HUES6 (cell line): ENCODE measurements at regions not wholly inside any gene's neighbourhood (a gene's known extent, or its start where the extent isn't known, plus 50 kb on each side); places are given as distances from the start of the nearest gene placed in this dataset.

ENCODE experiments used
- H3K27ac ChIP-seq: 2 replicates; pipeline ENCODE4 v1.7.0; 2013; ENCODE audit warnings: low read depth, mild to moderate bottlenecking, low read length, inconsistent platforms
- H3K27me3 ChIP-seq: 2 replicates; pipeline ENCODE4 v1.6.1; 2013; ENCODE audit warnings: low read length; ENCODE audit not compliant: control insufficient read depth, insufficient read depth
- H3K36me3 ChIP-seq: 2 replicates; pipeline ENCODE4 v1.6.1; 2013; ENCODE audit warnings: low read length; ENCODE audit not compliant: control insufficient read depth, insufficient read depth
- H3K4me1 ChIP-seq: 2 replicates; pipeline ENCODE4 v1.6.1; 2013; ENCODE audit warnings: low read length; ENCODE audit not compliant: control insufficient read depth, insufficient read depth
- H3K4me3 ChIP-seq: 2 replicates; pipeline ENCODE4 v1.5.1; 2013; ENCODE audit warnings: low read depth, low read length
- H3K9ac ChIP-seq: one replicate; pipeline ENCODE4 v1.6.1; 2013; ENCODE audit warnings: mild to moderate bottlenecking, low read length
- H3K9me3 ChIP-seq: 2 replicates; pipeline ENCODE4 v1.6.1; 2013; ENCODE audit warnings: low read depth, low read length; ENCODE audit not compliant: control insufficient read depth, insufficient read depth

DNA sequence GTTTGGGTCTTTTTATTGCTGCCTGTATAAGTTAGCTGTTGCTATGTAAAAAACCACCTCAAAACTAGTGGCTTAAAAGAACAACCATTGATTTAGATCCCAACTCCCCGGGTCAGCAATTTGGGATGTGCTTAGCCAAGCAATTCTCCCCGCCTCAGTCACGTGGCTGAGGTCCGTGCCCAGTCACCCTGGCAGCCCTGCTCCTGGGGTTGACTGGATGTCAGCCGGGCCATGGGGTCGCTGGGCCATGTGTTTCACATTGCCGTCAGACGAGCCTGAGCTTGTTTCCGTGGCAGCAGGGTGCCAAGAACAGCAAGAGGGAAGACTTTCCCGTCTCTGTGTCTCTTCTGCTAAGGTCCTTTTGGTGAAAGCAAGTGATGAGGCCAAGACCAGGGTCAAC, 345.7 kb upstream of the FAT1 start:
- Histone ChIP-seq H3K9me3 (no peaks in the 10 kb centered on the region), H3K4me3 (no peak overlapping the region), H3K27ac (no peak overlapping the region)

GRCh38 chr4:187070158-187070557, 346.5 kb upstream of the FAT1 start:
- no peaks in the 10 kb centered on the region for H3K27me3 ChIP-seq
- H3K27ac ChIP-seq: no peak overlapping the region
- H3K9me3 ChIP-seq: no peaks in the 10 kb centered on the region
- H3K4me1 ChIP-seq: peaks cover 20% of the 10 kb centered on the region
- no peak overlapping the region for H3K9ac ChIP-seq
- H3K36me3 ChIP-seq: no peaks in the 10 kb centered on the region
- H3K4me3 ChIP-seq: no peak overlapping the region

More for the DNA sequence above, 345.7 kb upstream of the FAT1 start:
- Histone ChIP-seq H3K4me1 (peaks cover 20% of the 10 kb centered on the region), H3K36me3 (no peaks in the 10 kb centered on the region), H3K9ac (no peak overlapping the region), H3K27me3 (no peaks in the 10 kb centered on the region)

DNA sequence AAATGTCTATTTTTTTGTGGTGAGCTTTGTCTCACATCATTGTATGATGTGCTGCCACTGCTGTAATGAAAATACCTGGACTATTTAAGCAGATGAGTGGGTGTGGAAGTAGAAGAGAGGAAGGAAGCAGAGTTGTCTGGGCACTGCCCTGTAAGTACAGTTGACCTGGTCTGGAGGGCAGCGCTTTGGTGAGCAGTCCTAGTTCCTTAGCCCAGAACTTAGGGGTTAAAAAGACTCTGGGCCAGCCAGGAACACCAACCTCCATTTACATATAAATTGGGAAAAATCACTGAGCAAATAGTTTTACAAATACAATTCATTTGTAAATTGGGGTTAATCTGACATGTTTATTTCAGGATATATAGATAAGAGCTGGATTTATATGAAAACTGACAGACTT, 347.1 kb upstream of the FAT1 start:
- no peaks in the 10 kb centered on the region for H3K27me3 ChIP-seq
- H3K27ac ChIP-seq: no peak overlapping the region
- peaks cover 18% of the 10 kb centered on the region for H3K4me1 ChIP-seq
- no peak overlapping the region for H3K4me3 ChIP-seq
- no peak overlapping the region for H3K9ac ChIP-seq
- H3K9me3 ChIP-seq: no peaks in the 10 kb centered on the region
- H3K36me3 ChIP-seq: no peaks in the 10 kb centered on the region

DNA sequence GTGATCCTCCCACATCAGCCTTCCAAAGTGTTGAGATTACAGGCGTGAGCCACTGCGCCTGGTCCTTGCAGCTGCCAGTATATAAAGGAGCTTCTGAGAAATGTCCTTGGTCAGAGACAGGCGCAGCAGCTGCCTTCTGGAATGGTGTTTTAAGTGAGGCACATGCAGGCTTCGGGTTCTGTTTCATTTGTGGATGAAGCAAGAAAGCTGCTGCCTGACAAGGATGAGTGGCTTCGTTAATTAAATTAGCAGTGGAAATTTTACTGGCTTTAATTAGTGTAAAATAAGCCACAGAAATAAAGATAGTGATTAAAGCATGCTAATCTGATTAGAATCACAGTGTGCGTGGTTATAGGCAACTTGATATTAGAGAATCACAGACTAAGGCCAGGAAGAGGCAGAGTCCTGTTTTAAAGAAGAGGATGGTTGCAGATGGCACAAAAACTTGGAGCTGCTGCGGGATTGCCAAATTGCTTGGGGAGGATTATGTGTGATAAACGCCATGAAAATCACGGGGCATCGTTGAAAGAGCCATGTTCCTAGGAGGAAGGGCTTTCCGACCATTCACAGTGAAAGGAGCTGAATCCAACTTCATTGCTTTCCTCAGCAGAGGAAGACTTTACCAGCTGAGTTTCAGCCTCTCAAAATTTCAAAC, 348.4 kb upstream of the FAT1 start:
- Histone ChIP-seq H3K9ac (no peak overlapping the region), H3K4me1 (peaks cover 18% of the 10 kb centered on the region), H3K36me3 (no peaks in the 10 kb centered on the region), H3K9me3 (no peaks in the 10 kb centered on the region), H3K27ac (no peak overlapping the region), H3K4me3 (no peak overlapping the region), H3K27me3 (no peaks in the 10 kb centered on the region)

GRCh38 chr4:187073820-187074219, 350.2 kb upstream of the FAT1 start:
- Histone ChIP-seq H3K27me3 (no peaks in the 10 kb centered on the region), H3K27ac (no peak overlapping the region), H3K4me3 (no peak overlapping the region), H3K9ac (no peak overlapping the region), H3K36me3 (no peaks in the 10 kb centered on the region), H3K9me3 (no peaks in the 10 kb centered on the region), H3K4me1 (peaks cover 27% of the 10 kb centered on the region)

- Histone ChIP-seq H3K27me3 (no peaks in the 10 kb centered on the region), H3K4me1 (peaks cover 25% of the 10 kb centered on the region)
Measured at GRCh38 chr4:187075514-187075913, 351.9 kb upstream of the FAT1 start.

GRCh38 chr4:187077744-187078401, 354.2 kb upstream of the FAT1 start:
- no peak overlapping the region for H3K27ac ChIP-seq
- no peak overlapping the region for H3K4me3 ChIP-seq
- peaks cover 11% of the 10 kb centered on the region; the same call in 1 of the 2 replicates for H3K4me1 ChIP-seq
- no peaks in the 10 kb centered on the region for H3K9me3 ChIP-seq
- H3K36me3 ChIP-seq: no peaks in the 10 kb centered on the region
- H3K27me3 ChIP-seq: no peaks in the 10 kb centered on the region
- H3K9ac ChIP-seq: no peak overlapping the region

More at GRCh38 chr4:187075514-187075913, 351.9 kb upstream of the FAT1 start:
- H3K9me3 ChIP-seq: no peaks in the 10 kb centered on the region
- H3K36me3 ChIP-seq: no peaks in the 10 kb centered on the region
- H3K27ac ChIP-seq: no peak overlapping the region
- H3K9ac ChIP-seq: no peak overlapping the region
- H3K4me3 ChIP-seq: no peak overlapping the region

- Histone ChIP-seq H3K27ac (no peak overlapping the region), H3K27me3 (no peaks in the 10 kb centered on the region), H3K4me1 (peaks cover 9% of the 10 kb centered on the region), H3K36me3 (no peaks in the 10 kb centered on the region), H3K4me3 (no peak overlapping the region), H3K9me3 (no peaks in the 10 kb centered on the region), H3K9ac (no peak overlapping the region)
Measured at GRCh38 chr4:187084701-187085100, 361.0 kb upstream of the FAT1 start.

DNA sequence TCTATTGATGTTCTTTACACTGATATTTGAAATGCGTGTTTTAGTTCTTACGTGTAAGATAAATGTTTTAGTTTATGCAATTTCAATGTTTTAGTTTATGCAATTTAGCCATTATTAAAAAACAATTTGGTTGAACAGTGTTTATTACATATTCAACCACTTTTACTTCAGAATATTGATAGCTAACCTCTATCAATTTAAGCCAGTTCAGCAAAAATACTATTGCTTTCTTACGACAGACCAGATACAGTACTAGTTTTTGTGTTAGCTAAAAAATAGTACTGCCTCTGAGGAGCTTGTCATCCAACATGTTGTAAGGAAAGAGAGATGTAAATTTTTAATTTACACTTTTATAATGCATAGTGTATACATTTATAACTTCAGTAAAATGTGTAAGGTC, 361.7 kb upstream of the FAT1 start:
- Histone ChIP-seq H3K27me3 (no peaks in the 10 kb centered on the region), H3K9me3 (no peaks in the 10 kb centered on the region), H3K4me3 (no peak overlapping the region), H3K4me1 (peaks cover 9% of the 10 kb centered on the region), H3K27ac (no peak overlapping the region), H3K36me3 (no peaks in the 10 kb centered on the region), H3K9ac (no peak overlapping the region)

GRCh38 chr4:187086151-187086550, 362.5 kb upstream of the FAT1 start:
- Histone ChIP-seq H3K27ac (no peak overlapping the region), H3K4me1 (peaks cover 9% of the 10 kb centered on the region), H3K9me3 (no peaks in the 10 kb centered on the region), H3K27me3 (no peaks in the 10 kb centered on the region), H3K36me3 (no peaks in the 10 kb centered on the region), H3K4me3 (no peak overlapping the region), H3K9ac (no peak overlapping the region)

GRCh38 chr4:187088070-187088799, 364.6 kb upstream of the FAT1 start:
- Histone ChIP-seq H3K27ac (no peak overlapping the region), H3K9ac (no peak overlapping the region), H3K9me3 (no peaks in the 10 kb centered on the region), H3K4me1 (peaks cover 9% of the 10 kb centered on the region), H3K4me3 (no peak overlapping the region), H3K36me3 (no peaks in the 10 kb centered on the region), H3K27me3 (no peaks in the 10 kb centered on the region)
